NCI-H1694 (cell line): ENCODE measurements at regions not wholly inside any gene's neighbourhood (a gene's known extent, or its start where the extent isn't known, plus 50 kb on each side); places are given as distances from the start of the nearest gene placed in this dataset.
"Not testable (repeated sequence)": the region's sequence is repeated elsewhere in the genome, so short reads cannot be mapped to it uniquely, and the experiment has no call there.

ENCODE experiments used
- DNase-seq: peaks from one replicate; lab custom pipeline; 2025; lab: John Stamatoyannopoulos, UW

- no peak for DNase-seq
Observed at GRCh38 chrX:93468075-93468474, 205.3 kb downstream of the NAP1L3 start.

GRCh38 chrX:93466383-93466782 is 207.0 kb downstream of the NAP1L3 start:
- DNase-seq = no peak

GRCh38 chrX:93461060-93461459 is 212.3 kb downstream of the NAP1L3 start:
- no peak for DNase-seq

GRCh38 chrX:93454509-93454908 is 218.9 kb downstream of the NAP1L3 start:
- DNase-seq = no peak

GRCh38 chrX:93434721-93435120 is 238.7 kb downstream of the NAP1L3 start:
- DNase-seq = not testable (repeated sequence)

- no peak for DNase-seq
Observed at GRCh38 chrX:93428497-93428896, 244.9 kb downstream of the NAP1L3 start.

- DNase-seq = peak; percentile 39
Observed at GRCh38 chrX:93422693-93423092, 250.7 kb downstream of the NAP1L3 start.

- DNase-seq = no peak
Observed at GRCh38 chrX:93420525-93421082, 252.8 kb downstream of the NAP1L3 start.

GRCh38 chrX:93420090-93420489 is 253.3 kb downstream of the NAP1L3 start:
- DNase-seq = no peak

GRCh38 chrX:93419642-93420041 is 253.7 kb downstream of the NAP1L3 start:
- DNase-seq = no peak

GRCh38 chrX:93404121-93404520 is 269.3 kb downstream of the NAP1L3 start:
- no peak for DNase-seq

GRCh38 chrX:93354651-93355050 is 318.7 kb downstream of the NAP1L3 start:
- no peak for DNase-seq

- no peak for DNase-seq
Observed at GRCh38 chrX:93346309-93346708, 327.1 kb downstream of the NAP1L3 start.

- not testable (repeated sequence) for DNase-seq
Observed at GRCh38 chrX:93344287-93344686, 329.1 kb downstream of the NAP1L3 start.

GRCh38 chrX:93332329-93332728 is 341.0 kb downstream of the NAP1L3 start:
- no peak for DNase-seq

GRCh38 chrX:93322110-93322509 is 351.3 kb downstream of the NAP1L3 start:
- no peak for DNase-seq

- no peak for DNase-seq
Observed at GRCh38 chrX:93319609-93320008, 353.8 kb downstream of the NAP1L3 start.
